GM12874 (cell line): ENCODE measurements at regions not wholly inside any gene's neighbourhood (a gene's known extent, or its start where the extent isn't known, plus 50 kb on each side); places are given as distances from the start of the nearest gene placed in this dataset.

ENCODE experiments used
- CTCF ChIP-seq: IDR thresholded peaks from 2 replicates; pipeline ENCODE4 v1.5.1; 2011; ENCODE audit warnings: low read depth, mild to moderate bottlenecking, control low read depth, low read length, moderate library complexity; ENCODE audit not compliant: insufficient read depth

GRCh38 chr4:13171292-13172057 lies 312.7 kb downstream of the RAB28 start:
- no peak for TF ChIP-seq CTCF

DNA sequence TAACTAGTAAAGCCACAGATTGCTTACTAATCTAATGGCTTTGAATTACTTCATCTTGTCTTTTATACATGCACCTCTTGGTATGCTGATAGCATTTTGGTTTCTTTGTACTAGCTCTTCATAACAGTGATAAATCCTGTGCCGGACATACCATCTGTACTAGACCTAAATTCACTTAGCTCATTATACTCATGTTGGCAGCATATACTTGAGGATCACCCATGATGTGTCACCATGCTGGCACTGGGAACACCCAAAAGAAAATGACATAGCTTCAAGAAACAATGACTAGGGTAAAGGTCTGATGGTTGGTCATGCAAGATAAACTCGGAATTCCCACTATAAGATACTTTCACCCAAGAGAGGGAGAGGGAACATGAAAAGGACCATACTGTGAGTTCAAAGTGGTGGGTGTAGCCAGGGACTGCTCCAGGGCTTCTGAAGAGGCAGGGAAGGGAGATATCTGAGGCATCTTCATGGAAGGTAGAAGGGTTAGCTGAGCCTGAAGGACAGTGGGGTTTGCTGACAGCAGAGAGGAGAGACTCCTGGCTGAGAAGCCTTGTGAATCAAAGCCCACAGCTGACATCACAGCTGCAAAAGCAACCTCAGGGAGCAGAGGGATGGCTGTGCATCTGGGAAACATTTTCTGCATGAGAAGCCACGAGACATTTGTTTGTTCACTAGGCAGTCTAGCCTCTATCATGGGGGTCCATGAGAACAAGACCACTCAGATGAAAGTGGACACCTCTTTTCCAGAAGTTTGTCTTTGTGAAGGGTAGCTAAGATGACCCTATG lies 314.2 kb downstream of the RAB28 start:
- TF ChIP-seq CTCF = no peak

DNA sequence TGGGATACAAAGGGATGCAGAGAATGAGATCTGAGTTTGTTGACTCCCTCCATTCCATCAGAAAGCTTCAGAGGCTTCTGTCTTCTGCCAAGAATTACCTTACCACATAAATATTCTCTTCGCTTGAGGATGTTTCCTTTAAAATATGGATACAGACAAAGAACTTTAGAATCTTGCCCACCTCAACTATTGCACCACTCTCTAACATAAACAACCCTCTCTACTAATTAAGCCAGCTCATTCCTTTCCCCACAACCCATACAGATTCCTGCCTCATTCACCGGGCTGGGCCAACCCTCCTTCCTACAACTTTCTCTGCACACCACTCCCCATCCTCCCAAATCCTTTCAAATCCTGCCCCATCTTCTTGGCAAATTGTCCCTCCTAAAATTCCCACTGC lies 315.8 kb downstream of the RAB28 start:
- TF ChIP-seq CTCF = no peak

DNA sequence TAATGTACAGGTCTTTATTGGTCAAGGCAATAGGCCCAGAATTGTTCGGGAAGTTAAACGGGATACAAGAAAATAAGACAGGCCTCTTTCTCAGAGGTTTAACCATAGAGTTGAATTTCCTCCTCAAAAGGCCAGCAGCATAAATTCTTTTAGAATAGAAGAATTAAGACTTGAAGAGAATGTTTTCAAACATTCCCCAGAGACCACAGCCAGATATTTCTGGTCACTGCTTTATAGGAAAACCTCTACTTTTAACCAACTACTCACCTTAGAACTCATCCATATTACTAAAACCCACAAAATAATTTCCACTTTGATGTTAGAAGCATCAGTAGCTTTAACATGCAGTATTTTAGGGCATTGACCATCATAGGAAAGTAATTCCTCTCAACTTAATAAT lies 317.9 kb downstream of the RAB28 start:
- TF ChIP-seq CTCF = no peak

GRCh38 chr4:13164783-13165331 lies 319.3 kb downstream of the RAB28 start:
- TF ChIP-seq CTCF = no peak

- TF ChIP-seq CTCF = no peak
Measured at GRCh38 chr4:13162886-13163285, 321.3 kb downstream of the RAB28 start.

GRCh38 chr4:13160920-13161319 lies 323.2 kb downstream of the RAB28 start:
- no peak for TF ChIP-seq CTCF
